ENCODE measurements at regions not wholly inside any gene's neighbourhood (a gene's known extent, or its start where the extent isn't known, plus 50 kb on each side); places are given as distances from the start of the nearest gene placed in this dataset.

- ChIA-PET POLR2A (no interaction called here), CTCF (no interaction called here)
- no peak overlapping the region for H3K27ac Mint-ChIP-seq
- no peak for DNase-seq
- H3K36me3 Mint-ChIP-seq (ENCODE audit: low read depth): no peaks in the 10 kb centered on the region
- no peaks in the 10 kb centered on the region for H3K27me3 Mint-ChIP-seq
- peaks cover 3% of the 10 kb centered on the region for H3K9me3 Mint-ChIP-seq
- H3K4me1 Mint-ChIP-seq: no peaks in the 10 kb centered on the region
- H3K4me3 Mint-ChIP-seq: no peak overlapping the region
Observed at GRCh38 chr20:10910535-10911178, 236.9 kb upstream of the JAG1 start.

- CTCF ChIA-PET: no interaction called here
- Mint-ChIP-seq H3K36me3 (ENCODE audit: low read depth) (no peaks in the 10 kb centered on the region), H3K27ac (no peak overlapping the region), H3K4me1 (no peaks in the 10 kb centered on the region), H3K27me3 (no peaks in the 10 kb centered on the region), H3K9me3 (peaks cover 3% of the 10 kb centered on the region), H3K4me3 (no peak overlapping the region)
- POLR2A ChIA-PET: no interaction called here
- DNase-seq: no peak
Observed at GRCh38 chr20:10911298-10911697, 237.5 kb upstream of the JAG1 start.

- ChIA-PET CTCF (no interaction called here), POLR2A (no interaction called here)
- Mint-ChIP-seq H3K9me3 (peaks cover 7% of the 10 kb centered on the region), H3K36me3 (ENCODE audit: low read depth) (no peaks in the 10 kb centered on the region), H3K4me1 (no peaks in the 10 kb centered on the region), H3K4me3 (no peak overlapping the region), H3K27ac (no peak overlapping the region), H3K27me3 (no peaks in the 10 kb centered on the region)
- no peak for DNase-seq
Observed at GRCh38 chr20:10915815-10916214, 242.0 kb upstream of the JAG1 start.

- Mint-ChIP-seq H3K36me3 (ENCODE audit: low read depth) (no peaks in the 10 kb centered on the region), H3K27me3 (no peaks in the 10 kb centered on the region), H3K9me3 (peaks cover 7% of the 10 kb centered on the region), H3K27ac (no peak overlapping the region), H3K4me3 (no peak overlapping the region), H3K4me1 (no peaks in the 10 kb centered on the region)
- POLR2A ChIA-PET: no interaction called here
- no peak for DNase-seq
- CTCF ChIA-PET: no interaction called here
Observed at GRCh38 chr20:10916312-10916711, 242.5 kb upstream of the JAG1 start.

GRCh38 chr20:10917826-10918225 is 244.0 kb upstream of the JAG1 start:
- DNase-seq: no peak
- ChIA-PET POLR2A (no interaction called here), CTCF (no interaction called here)

GRCh38 chr20:10919396-10920140 is 245.8 kb upstream of the JAG1 start:
- CTCF ChIA-PET: no interaction called here

More at GRCh38 chr20:10917826-10918225, 244.0 kb upstream of the JAG1 start:
- peaks cover 7% of the 10 kb centered on the region for H3K9me3 Mint-ChIP-seq
- no peaks in the 10 kb centered on the region for H3K36me3 Mint-ChIP-seq (ENCODE audit: low read depth)
- H3K4me1 Mint-ChIP-seq: no peaks in the 10 kb centered on the region
- H3K27me3 Mint-ChIP-seq: no peaks in the 10 kb centered on the region
- H3K27ac Mint-ChIP-seq: no peak overlapping the region
- H3K4me3 Mint-ChIP-seq: no peak overlapping the region

GRCh38 chr20:10920396-10920795 is 246.6 kb upstream of the JAG1 start:
- no peak overlapping the region for H3K4me3 Mint-ChIP-seq
- no peaks in the 10 kb centered on the region for H3K36me3 Mint-ChIP-seq (ENCODE audit: low read depth)
- no peaks in the 10 kb centered on the region for H3K4me1 Mint-ChIP-seq
- peaks cover 7% of the 10 kb centered on the region for H3K9me3 Mint-ChIP-seq
- no peak overlapping the region for H3K27ac Mint-ChIP-seq
- ChIA-PET CTCF (no interaction called here), POLR2A (no interaction called here)
- H3K27me3 Mint-ChIP-seq: no peaks in the 10 kb centered on the region
- DNase-seq: no peak

More at GRCh38 chr20:10919396-10920140, 245.8 kb upstream of the JAG1 start:
- H3K27ac Mint-ChIP-seq: no peak overlapping the region
- no peaks in the 10 kb centered on the region for H3K4me1 Mint-ChIP-seq
- no peaks in the 10 kb centered on the region for H3K36me3 Mint-ChIP-seq (ENCODE audit: low read depth)
- POLR2A ChIA-PET: no interaction called here
- no peak overlapping the region for H3K4me3 Mint-ChIP-seq
- DNase-seq: no peak
- peaks cover 7% of the 10 kb centered on the region for H3K9me3 Mint-ChIP-seq
- no peaks in the 10 kb centered on the region for H3K27me3 Mint-ChIP-seq

- Mint-ChIP-seq H3K36me3 (ENCODE audit: low read depth) (no peaks in the 10 kb centered on the region), H3K4me1 (no peaks in the 10 kb centered on the region), H3K27ac (no peak overlapping the region), H3K4me3 (no peak overlapping the region), H3K9me3 (peaks cover 7% of the 10 kb centered on the region), H3K27me3 (no peaks in the 10 kb centered on the region)
- ChIA-PET POLR2A (no interaction called here), CTCF (no interaction called here)
- DNase-seq: no peak
Observed at GRCh38 chr20:10921491-10922010, 247.8 kb upstream of the JAG1 start.

GRCh38 chr20:10922506-10922905 is 248.7 kb upstream of the JAG1 start:
- CTCF ChIA-PET: no interaction called here
- no peak overlapping the region for H3K4me3 Mint-ChIP-seq

GRCh38 chr20:10922941-10923340 is 249.1 kb upstream of the JAG1 start:
- Mint-ChIP-seq H3K4me1 (no peaks in the 10 kb centered on the region), H3K4me3 (no peak overlapping the region), H3K27me3 (no peaks in the 10 kb centered on the region), H3K9me3 (no peaks in the 10 kb centered on the region), H3K36me3 (ENCODE audit: low read depth) (no peaks in the 10 kb centered on the region), H3K27ac (no peak overlapping the region)
- ChIA-PET CTCF (no interaction called here), POLR2A (no interaction called here)
- no peak for DNase-seq

More at GRCh38 chr20:10922506-10922905, 248.7 kb upstream of the JAG1 start:
- POLR2A ChIA-PET: no interaction called here
- no peaks in the 10 kb centered on the region for H3K27me3 Mint-ChIP-seq
- H3K36me3 Mint-ChIP-seq (ENCODE audit: low read depth): no peaks in the 10 kb centered on the region
- H3K4me1 Mint-ChIP-seq: no peaks in the 10 kb centered on the region
- DNase-seq: no peak
- peaks cover 1% of the 10 kb centered on the region for H3K9me3 Mint-ChIP-seq
- H3K27ac Mint-ChIP-seq: no peak overlapping the region

- ChIA-PET POLR2A (no interaction called here), CTCF (interaction anchor here (0.6 kb wide), 1 partner anchor 724 kb away, joined by 4 read pairs; no protein-coding TSS in a partner anchor)
- Mint-ChIP-seq H3K27me3 (no peaks in the 10 kb centered on the region), H3K27ac (no peak overlapping the region), H3K4me3 (no peak overlapping the region), H3K9me3 (no peaks in the 10 kb centered on the region), H3K4me1 (no peaks in the 10 kb centered on the region), H3K36me3 (ENCODE audit: low read depth) (no peaks in the 10 kb centered on the region)
- no peak for DNase-seq
Observed at GRCh38 chr20:10924644-10925201, 250.9 kb upstream of the JAG1 start.

GRCh38 chr20:10925767-10926166 is 252.0 kb upstream of the JAG1 start:
- Mint-ChIP-seq H3K27me3 (no peaks in the 10 kb centered on the region), H3K4me1 (no peaks in the 10 kb centered on the region), H3K9me3 (no peaks in the 10 kb centered on the region), H3K4me3 (no peak overlapping the region), H3K36me3 (ENCODE audit: low read depth) (no peaks in the 10 kb centered on the region), H3K27ac (no peak overlapping the region)
- ChIA-PET CTCF (no interaction called here), POLR2A (no interaction called here)
- DNase-seq: no peak

- H3K36me3 Mint-ChIP-seq (ENCODE audit: low read depth): no peaks in the 10 kb centered on the region
- POLR2A ChIA-PET: no interaction called here
- H3K9me3 Mint-ChIP-seq: no peaks in the 10 kb centered on the region
- H3K27ac Mint-ChIP-seq: no peak overlapping the region
- no peaks in the 10 kb centered on the region for H3K27me3 Mint-ChIP-seq
- no peak for DNase-seq
- CTCF ChIA-PET: interaction anchor here (0.7 kb wide), 1 partner anchor 1638 kb away, joined by 4 read pairs; no protein-coding TSS in a partner anchor
- H3K4me3 Mint-ChIP-seq: no peak overlapping the region
- no peaks in the 10 kb centered on the region for H3K4me1 Mint-ChIP-seq
Observed at GRCh38 chr20:10927011-10927583, 253.3 kb upstream of the JAG1 start.

All from activated CD4-positive, alpha-beta T cell treated with anti-CD3 and anti-CD28 coated beads, Interleukin-2, amount 10 ng/mL, durations not matched to agents 7 days and 5 days (primary cell).